ENCODE measurements at regions not wholly inside any gene's neighbourhood (a gene's known extent, or its start where the extent isn't known, plus 50 kb on each side); places are given as distances from the start of the nearest gene placed in this dataset.

GRCh38 chr6:1080453-1081337, 231.2 kb upstream of the FOXQ1 start:
- ChIA-PET POLR2A (interaction anchor here (1.0 kb wide), 1 partner anchor 14 kb away, joined by 3 read pairs; no protein-coding TSS in a partner anchor), CTCF (no interaction called here)
- no peak overlapping the region for H3K27ac Mint-ChIP-seq
- no peaks in the 10 kb centered on the region; the same call in 1 of the 2 replicates for H3K27me3 Mint-ChIP-seq (ENCODE audit: low read depth)
- no peaks in the 10 kb centered on the region for H3K9me3 Mint-ChIP-seq
- no peaks in the 10 kb centered on the region for H3K36me3 Mint-ChIP-seq
- H3K4me1 Mint-ChIP-seq, result no peaks in the 10 kb centered on the region
- ATAC-seq, result no peak
- DNase-seq (ENCODE audit: low spot score), result no peak
- TF ChIP-seq MYBL2 (CRISPR knock-in tag; IDR thresholded peaks at IDR 0.05), result no peak
- TF ChIP-seq TEAD4 (CRISPR knock-in tag; IDR thresholded peaks at IDR 0.05), result no peak
- TF ChIP-seq FOXK1 (CRISPR knock-in tag; IDR thresholded peaks at IDR 0.05), result no peak
- TF ChIP-seq ESRRA (CRISPR knock-in tag; IDR thresholded peaks at IDR 0.05; ENCODE audit: borderline replicate concordance), result no peak
- TF ChIP-seq SMAD4 (CRISPR knock-in tag; IDR thresholded peaks at IDR 0.05), result no peak
- no peak for TF ChIP-seq ETV6 (CRISPR knock-in tag; IDR thresholded peaks at IDR 0.05)
- TF ChIP-seq ZBTB43 (CRISPR knock-in tag; IDR thresholded peaks at IDR 0.05), result no peak
- TF ChIP-seq NR3C1 (CRISPR knock-in tag; conservative IDR thresholded peaks at IDR 0.05; ENCODE audit: low read depth), result no peak
- no peak for TF ChIP-seq SP1 (CRISPR knock-in tag; conservative IDR thresholded peaks at IDR 0.05)
- no peak for TF ChIP-seq GRHL2 (CRISPR knock-in tag; IDR thresholded peaks at IDR 0.05; ENCODE audit: insufficient replicate concordance, severe bottlenecking)
- TF ChIP-seq ZNF219 (CRISPR knock-in tag; IDR thresholded peaks at IDR 0.05; ENCODE audit: borderline replicate concordance), result no peak
- no peak for TF ChIP-seq TP53 (CRISPR knock-in tag; IDR thresholded peaks at IDR 0.05)
- no peak for TF ChIP-seq ZNF232 (CRISPR knock-in tag; IDR thresholded peaks at IDR 0.05)
- H3K4me3 Mint-ChIP-seq, result no peak overlapping the region

- H3K4me1 Mint-ChIP-seq, result no peaks in the 10 kb centered on the region
- ChIA-PET POLR2A (no interaction called here), CTCF (no interaction called here)
- no peaks in the 10 kb centered on the region for H3K27me3 Mint-ChIP-seq (ENCODE audit: low read depth)
- no peak for TF ChIP-seq ZNF512 (CRISPR knock-in tag; IDR thresholded peaks at IDR 0.05; ENCODE audit: borderline replicate concordance)
- TF ChIP-seq MXD4 (CRISPR knock-in tag; IDR thresholded peaks at IDR 0.05; ENCODE audit: borderline replicate concordance), result no peak
- TF ChIP-seq ERG (CRISPR knock-in tag; IDR thresholded peaks at IDR 0.05), result no peak
- TF ChIP-seq TEAD4 (CRISPR knock-in tag; IDR thresholded peaks at IDR 0.05), result no peak
- no peak for TF ChIP-seq RELA (CRISPR knock-in tag; IDR thresholded peaks at IDR 0.05; ENCODE audit: borderline replicate concordance)
- TF ChIP-seq USF2 (CRISPR knock-in tag; IDR thresholded peaks at IDR 0.05), result no peak
- TF ChIP-seq NR3C1 (CRISPR knock-in tag; conservative IDR thresholded peaks at IDR 0.05; ENCODE audit: low read depth), result no peak
- TF ChIP-seq MAX (CRISPR knock-in tag; IDR thresholded peaks at IDR 0.05), result no peak
- no peak for TF ChIP-seq ZNF671 (CRISPR knock-in tag; IDR thresholded peaks at IDR 0.05)
- no peak for TF ChIP-seq ETV6 (CRISPR knock-in tag; IDR thresholded peaks at IDR 0.05)
- TF ChIP-seq ELF4 (CRISPR knock-in tag; IDR thresholded peaks at IDR 0.05; ENCODE audit: low read depth), result no peak
- TF ChIP-seq USF1 (CRISPR knock-in tag; IDR thresholded peaks at IDR 0.05), result no peak
- no peak for TF ChIP-seq ZNF423 (CRISPR knock-in tag; IDR thresholded peaks at IDR 0.05)
- TF ChIP-seq E2F4 (CRISPR knock-in tag; IDR thresholded peaks at IDR 0.05; ENCODE audit: borderline replicate concordance, low read depth), result no peak
- no peak for TF ChIP-seq ZMAT4 (CRISPR knock-in tag; IDR thresholded peaks at IDR 0.05)
- TF ChIP-seq NR2C2 (CRISPR knock-in tag; IDR thresholded peaks at IDR 0.05), result no peak
- H3K27ac Mint-ChIP-seq, result no peak overlapping the region
- no peaks in the 10 kb centered on the region for H3K9me3 Mint-ChIP-seq
- H3K4me3 Mint-ChIP-seq, result no peak overlapping the region
- DNase-seq (ENCODE audit: low spot score) (no peak), ATAC-seq (no peak)
- no peaks in the 10 kb centered on the region for H3K36me3 Mint-ChIP-seq
Measured at GRCh38 chr6:1079525-1079924, 232.4 kb upstream of the FOXQ1 start.
